Activated naive CD4-positive, alpha-beta T cell treated with anti-CD3 and anti-CD28 coated beads, Interleukin-2, amount 50 U/mL, for 24 hours (primary cell): ENCODE measurements at regions not wholly inside any gene's neighbourhood (a gene's known extent, or its start where the extent isn't known, plus 50 kb on each side); places are given as distances from the start of the nearest gene placed in this dataset.
"Not testable (repeated sequence)": the region's sequence is repeated elsewhere in the genome, so short reads cannot be mapped to it uniquely, and the experiment has no call there.

ENCODE experiments used
- H3K27ac Mint-ChIP-seq: one replicate; pipeline ENCODE4 v1.8.0; 2021; ENCODE audit warnings: mild to moderate bottlenecking, mixed read lengths
- H3K27me3 Mint-ChIP-seq: one replicate; pipeline ENCODE4 v1.8.0; 2021; ENCODE audit warnings: mixed read lengths
- H3K36me3 Mint-ChIP-seq: one replicate; pipeline ENCODE4 v1.8.0; 2021; ENCODE audit warnings: mixed read lengths
- H3K4me1 Mint-ChIP-seq: one replicate; pipeline ENCODE4 v1.8.0; 2021; ENCODE audit warnings: mixed read lengths
- H3K4me3 Mint-ChIP-seq: one replicate; pipeline ENCODE4 v1.8.0; 2021; ENCODE audit warnings: mild to moderate bottlenecking, mixed read lengths
- H3K9me3 Mint-ChIP-seq: one replicate; pipeline ENCODE4 v1.8.0; 2021; ENCODE audit warnings: mixed read lengths

DNA sequence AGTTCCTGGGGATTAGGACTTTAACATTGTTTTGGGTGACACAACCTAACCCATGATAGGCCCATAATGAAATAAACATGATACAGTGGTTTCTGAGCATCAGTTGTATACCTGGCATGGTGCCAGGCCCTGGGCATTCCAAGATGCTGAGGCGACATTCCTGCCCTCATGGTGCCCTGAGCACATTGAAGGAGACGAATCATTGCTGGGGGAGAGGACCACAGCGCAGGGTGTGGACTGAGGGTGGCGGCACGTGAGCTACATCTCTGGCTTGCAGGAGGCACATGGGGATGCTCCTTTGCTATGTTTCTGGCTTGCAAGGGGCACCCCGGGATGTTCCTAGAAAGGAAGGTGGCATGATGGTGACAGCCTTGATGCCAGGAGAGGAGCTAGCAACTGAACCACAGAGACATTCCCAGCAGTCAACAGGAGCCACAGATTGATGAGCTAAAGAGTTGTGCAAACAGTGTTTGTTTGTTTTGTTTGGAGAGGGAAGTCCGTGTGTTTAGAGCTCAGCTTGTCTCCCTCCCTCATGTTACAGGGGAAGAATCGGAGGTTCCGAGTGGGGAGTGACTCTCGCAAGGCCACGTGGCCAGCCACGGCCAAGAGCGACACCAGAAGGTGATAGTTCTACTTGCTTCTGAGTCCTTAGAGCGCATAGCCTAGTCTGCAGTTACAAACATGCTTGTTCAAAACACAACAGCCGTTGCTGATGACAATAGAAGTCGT lies 106.4 kb downstream of the MIAT start:
- peaks cover 20% of the 10 kb centered on the region for H3K36me3 Mint-ChIP-seq
- no peaks in the 10 kb centered on the region for H3K4me1 Mint-ChIP-seq
- no peaks in the 10 kb centered on the region for H3K27me3 Mint-ChIP-seq
- H3K9me3 Mint-ChIP-seq: no peaks in the 10 kb centered on the region
- H3K4me3 Mint-ChIP-seq: no peak overlapping the region
- H3K27ac Mint-ChIP-seq: no peak overlapping the region

DNA sequence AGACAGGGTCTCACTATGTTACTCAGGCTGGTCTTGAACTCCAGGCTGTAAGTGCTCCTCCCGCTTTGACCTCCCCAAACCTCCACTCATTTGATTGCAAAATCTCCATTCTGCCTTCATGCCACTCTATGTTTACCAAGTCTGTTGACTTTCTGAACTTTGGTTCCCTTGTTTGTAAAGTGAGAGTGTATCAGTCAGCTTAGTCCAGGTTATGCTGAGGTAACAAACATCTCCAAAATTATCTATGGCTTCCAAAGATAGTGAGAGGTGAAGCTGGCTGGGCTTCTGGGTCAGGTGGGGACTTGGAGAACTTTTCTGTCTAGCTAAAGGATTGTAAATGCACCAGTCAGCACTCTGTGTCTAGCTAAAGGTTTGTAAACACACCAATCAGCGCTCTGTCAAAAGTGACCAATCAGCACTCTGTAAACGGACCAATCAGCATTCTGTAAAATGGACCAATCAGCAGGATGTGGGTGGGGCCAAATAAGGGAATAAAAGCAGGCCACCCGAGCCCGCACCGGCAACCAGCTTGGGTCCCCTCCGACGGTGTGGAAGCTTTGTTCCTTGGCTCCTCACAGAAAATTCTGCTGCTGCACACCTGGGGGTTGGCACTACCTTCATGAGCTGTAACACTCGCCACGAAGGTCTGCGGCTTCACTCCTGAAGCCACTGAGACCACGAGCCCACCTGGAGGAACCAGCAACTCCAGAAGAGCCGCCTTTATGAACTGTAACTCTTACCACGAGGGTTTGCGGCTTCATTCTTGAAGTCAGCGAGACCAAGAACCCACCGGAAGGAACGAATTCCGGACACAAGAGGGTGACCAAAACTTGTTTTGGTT lies 109.3 kb downstream of the MIAT start:
- Mint-ChIP-seq H3K27ac (no peak overlapping the region), H3K4me3 (no peak overlapping the region)

DNA sequence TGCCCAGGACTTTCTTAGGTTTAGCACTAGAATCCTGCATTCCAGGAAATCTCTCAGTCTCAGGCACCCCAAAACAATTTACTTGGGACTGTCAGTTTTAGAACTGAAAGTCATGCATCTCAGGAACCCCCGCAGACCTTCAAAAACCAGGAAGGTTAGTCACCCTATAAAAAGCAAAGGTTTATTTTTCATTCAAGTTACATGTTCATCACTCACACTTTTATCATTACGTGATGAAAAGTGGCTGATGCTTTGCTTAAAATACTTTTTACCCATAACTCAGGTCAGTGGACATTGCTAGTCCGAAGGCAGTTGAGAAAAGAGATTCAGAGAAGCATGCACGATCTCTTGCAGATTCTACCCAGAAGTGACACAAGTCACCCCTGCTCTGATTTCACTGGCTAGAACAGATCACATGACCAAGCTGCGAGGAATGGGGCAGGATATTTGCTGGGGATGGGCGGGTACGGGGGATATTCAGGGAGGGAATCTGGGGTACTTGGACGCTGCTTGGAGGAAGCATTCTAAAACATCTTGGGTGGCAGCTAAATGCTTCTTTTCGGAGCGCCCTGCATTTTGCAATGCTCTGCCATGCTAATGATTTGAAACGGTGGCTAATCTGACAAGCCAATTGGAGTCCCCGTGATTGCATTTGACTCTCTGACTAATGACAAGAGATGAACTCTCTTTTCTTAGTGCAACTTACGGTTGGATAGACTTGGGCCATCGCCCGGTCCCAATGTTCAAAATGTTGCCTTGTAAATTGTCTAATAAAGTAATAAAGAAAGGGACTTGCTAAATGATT lies 110.2 kb downstream of the MIAT start:
- no peaks in the 10 kb centered on the region for H3K9me3 Mint-ChIP-seq
- H3K27me3 Mint-ChIP-seq: no peaks in the 10 kb centered on the region
- no peak overlapping the region for H3K27ac Mint-ChIP-seq
- peaks cover 5% of the 10 kb centered on the region for H3K4me1 Mint-ChIP-seq
- peaks cover 21% of the 10 kb centered on the region for H3K36me3 Mint-ChIP-seq
- H3K4me3 Mint-ChIP-seq: no peak overlapping the region

More for the DNA sequence above, 109.3 kb downstream of the MIAT start:
- Mint-ChIP-seq H3K27me3 (no peaks in the 10 kb centered on the region), H3K36me3 (peaks cover 22% of the 10 kb centered on the region), H3K4me1 (peaks cover 5% of the 10 kb centered on the region), H3K9me3 (no peaks in the 10 kb centered on the region)

DNA sequence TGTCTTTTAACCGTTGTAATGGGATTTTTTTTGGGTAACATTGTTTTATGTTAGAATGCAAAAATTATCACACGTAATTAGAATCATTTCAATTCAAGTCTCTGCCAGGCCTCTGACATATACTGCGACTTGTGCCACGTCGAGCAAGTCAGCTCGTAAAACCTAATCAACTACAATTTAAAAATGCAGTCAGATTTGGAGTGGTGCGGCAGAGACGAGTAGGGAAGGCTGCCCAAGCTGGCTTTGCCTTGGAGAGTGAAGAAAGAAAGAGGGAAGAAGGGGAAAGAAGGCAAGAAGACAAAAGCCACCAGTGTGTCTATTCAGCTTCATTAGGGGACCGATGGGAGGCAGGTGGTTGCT lies 110.7 kb downstream of the MIAT start:
- Mint-ChIP-seq H3K9me3 (no peaks in the 10 kb centered on the region), H3K4me1 (peaks cover 5% of the 10 kb centered on the region), H3K36me3 (peaks cover 18% of the 10 kb centered on the region), H3K27ac (peak overlapping the region; percentile 15), H3K27me3 (no peaks in the 10 kb centered on the region), H3K4me3 (no peak overlapping the region)

DNA sequence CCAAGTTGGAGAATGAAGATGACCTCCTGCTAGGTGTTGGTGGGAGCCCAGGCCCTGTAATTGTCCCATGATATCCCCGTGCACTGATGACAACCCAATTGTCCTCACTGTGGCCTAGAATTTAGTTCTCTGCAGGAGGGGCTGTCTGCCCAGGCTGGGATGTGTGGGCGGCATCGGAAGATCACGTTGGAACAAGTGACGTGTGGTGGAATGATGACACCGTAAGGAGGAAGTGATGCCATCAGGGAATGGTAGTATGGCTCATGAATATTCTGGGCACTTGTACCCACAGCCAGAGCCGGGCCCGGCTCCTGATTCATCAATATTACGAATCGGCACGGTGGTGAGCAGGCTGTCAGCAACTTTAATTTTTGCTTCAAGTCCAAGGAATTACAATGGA lies 111.6 kb downstream of the MIAT start:
- H3K4me1 Mint-ChIP-seq: peaks cover 5% of the 10 kb centered on the region
- H3K27ac Mint-ChIP-seq: no peak overlapping the region
- H3K36me3 Mint-ChIP-seq: peaks cover 19% of the 10 kb centered on the region
- no peaks in the 10 kb centered on the region for H3K27me3 Mint-ChIP-seq
- no peaks in the 10 kb centered on the region for H3K9me3 Mint-ChIP-seq
- no peak overlapping the region for H3K4me3 Mint-ChIP-seq

DNA sequence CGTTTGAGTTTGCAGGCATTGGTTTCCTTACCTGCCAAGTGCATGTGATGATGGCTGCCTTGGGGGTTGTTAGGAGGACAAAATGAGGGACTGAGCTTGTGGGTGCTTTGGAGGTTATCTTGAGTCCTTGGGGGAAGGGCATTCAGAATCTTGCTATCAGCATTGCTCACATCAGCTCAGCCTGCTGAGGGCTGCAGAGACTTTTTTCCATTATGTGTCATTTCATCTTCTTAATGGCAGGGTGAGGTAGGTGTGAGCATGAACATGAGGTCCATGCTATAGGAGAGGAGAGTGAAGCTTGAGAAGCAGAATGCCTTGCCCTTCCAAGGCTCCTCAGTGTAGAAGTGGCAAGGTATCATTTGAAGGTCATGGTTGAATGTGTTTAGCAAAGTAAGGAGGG lies 112.3 kb downstream of the MIAT start:
- Mint-ChIP-seq H3K9me3 (no peaks in the 10 kb centered on the region), H3K4me3 (no peak overlapping the region), H3K4me1 (peaks cover 5% of the 10 kb centered on the region), H3K27me3 (no peaks in the 10 kb centered on the region), H3K36me3 (peaks cover 24% of the 10 kb centered on the region), H3K27ac (peak overlapping the region; percentile 20)

DNA sequence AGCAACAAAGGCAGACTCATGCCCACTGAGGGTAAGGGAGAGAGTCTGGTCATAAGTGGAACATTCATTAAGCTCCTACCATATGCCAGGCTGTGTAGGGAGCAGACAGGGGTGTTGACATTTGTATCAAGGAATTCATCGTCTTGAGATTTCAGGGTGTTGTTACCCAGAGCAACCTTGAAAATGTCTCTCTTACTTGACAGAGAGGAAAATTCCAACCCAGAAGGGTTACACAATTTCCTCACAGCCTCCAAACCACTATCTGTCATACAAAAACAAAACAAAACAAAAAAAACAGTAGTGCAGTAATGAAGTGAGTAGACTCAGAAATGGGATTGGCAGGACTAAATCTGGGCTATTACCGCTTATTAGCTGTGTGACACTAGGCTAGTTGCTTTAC lies 113.2 kb downstream of the MIAT start:
- no peak overlapping the region for H3K27ac Mint-ChIP-seq
- H3K27me3 Mint-ChIP-seq: no peaks in the 10 kb centered on the region
- H3K36me3 Mint-ChIP-seq: peaks cover 24% of the 10 kb centered on the region
- H3K4me3 Mint-ChIP-seq: no peak overlapping the region
- H3K4me1 Mint-ChIP-seq: peaks cover 5% of the 10 kb centered on the region
- no peaks in the 10 kb centered on the region for H3K9me3 Mint-ChIP-seq

DNA sequence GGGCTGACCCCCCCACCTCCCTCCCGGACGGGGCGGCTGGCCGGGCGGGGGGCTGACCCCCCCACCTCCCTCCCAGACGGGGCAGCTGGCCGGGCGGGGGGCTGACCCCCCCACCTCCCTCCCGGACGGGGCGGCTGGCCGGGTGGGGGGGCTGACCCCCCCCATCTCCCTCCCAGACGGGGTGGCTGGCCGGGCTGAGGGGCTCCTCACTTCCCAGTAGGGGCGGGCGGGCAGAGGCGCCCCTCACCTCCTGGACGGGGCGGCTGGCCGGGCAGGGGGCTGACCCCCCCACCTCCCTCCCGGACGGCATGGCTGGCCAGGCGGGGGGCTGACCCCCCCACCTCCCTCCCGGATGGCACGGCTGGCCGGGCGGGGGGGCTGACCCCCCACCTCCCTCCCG lies 115.7 kb downstream of the MIAT start:
- peaks cover 34% of the 10 kb centered on the region for H3K36me3 Mint-ChIP-seq
- H3K4me1 Mint-ChIP-seq, H3K27me3 Mint-ChIP-seq, H3K4me3 Mint-ChIP-seq, H3K27ac Mint-ChIP-seq, H3K9me3 Mint-ChIP-seq: not testable (repeated sequence)

DNA sequence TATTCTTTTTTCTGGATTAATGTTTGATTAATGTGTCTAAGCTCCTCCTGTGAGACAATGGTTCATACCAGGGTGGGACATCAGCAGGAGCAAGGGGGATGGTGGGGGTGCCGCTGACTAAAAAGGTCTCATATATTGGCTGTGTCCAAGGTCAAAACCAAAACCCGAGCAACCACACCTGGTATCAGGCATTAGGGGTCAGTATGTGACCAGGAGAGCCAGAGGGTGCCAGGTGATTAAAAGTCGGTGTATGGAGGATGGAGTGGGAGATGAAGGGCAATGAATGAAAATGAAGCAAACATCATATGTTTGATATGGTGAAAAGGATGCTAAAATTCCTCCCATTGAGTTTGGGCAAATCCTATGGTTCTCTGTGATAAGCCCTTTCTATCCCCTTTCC lies 118.0 kb downstream of the MIAT start:
- Mint-ChIP-seq H3K9me3 (no peaks in the 10 kb centered on the region), H3K4me1 (no peaks in the 10 kb centered on the region), H3K27me3 (no peaks in the 10 kb centered on the region), H3K27ac (no peak overlapping the region), H3K4me3 (no peak overlapping the region), H3K36me3 (peaks cover 44% of the 10 kb centered on the region)

DNA sequence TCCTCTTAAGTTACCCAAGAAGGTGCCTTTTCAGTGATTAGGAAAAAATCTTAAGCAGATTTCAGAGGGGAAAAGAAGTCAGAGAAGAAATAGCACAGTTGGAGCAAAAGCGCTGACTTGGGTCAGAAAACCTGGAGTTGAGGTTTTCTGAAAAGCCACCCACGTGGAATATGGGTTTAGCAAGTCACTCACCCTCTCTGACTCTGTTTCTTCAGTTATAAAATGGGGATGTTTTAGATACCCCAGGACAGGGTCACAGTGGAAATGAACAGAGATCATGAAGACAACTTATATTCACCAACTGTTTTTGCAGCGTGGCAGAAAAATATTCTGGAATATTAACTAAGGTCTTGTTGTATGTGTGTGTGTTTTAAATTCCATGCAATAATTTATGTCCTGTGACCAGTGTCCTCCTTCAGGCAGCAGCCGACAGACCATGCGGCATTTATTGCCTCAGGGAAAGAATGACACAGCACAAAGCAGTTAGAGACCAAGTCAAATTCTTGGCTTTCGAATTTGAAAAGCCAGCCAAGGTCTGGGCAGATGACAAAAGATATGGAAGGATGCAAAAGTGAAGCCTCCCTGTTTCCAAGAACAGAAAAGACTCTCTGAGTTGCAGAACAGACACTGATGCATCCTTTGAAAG lies 119.9 kb downstream of the MIAT start:
- Mint-ChIP-seq H3K27ac (no peak overlapping the region), H3K9me3 (no peaks in the 10 kb centered on the region), H3K27me3 (no peaks in the 10 kb centered on the region), H3K4me1 (no peaks in the 10 kb centered on the region), H3K36me3 (peaks cover 51% of the 10 kb centered on the region), H3K4me3 (no peak overlapping the region)

DNA sequence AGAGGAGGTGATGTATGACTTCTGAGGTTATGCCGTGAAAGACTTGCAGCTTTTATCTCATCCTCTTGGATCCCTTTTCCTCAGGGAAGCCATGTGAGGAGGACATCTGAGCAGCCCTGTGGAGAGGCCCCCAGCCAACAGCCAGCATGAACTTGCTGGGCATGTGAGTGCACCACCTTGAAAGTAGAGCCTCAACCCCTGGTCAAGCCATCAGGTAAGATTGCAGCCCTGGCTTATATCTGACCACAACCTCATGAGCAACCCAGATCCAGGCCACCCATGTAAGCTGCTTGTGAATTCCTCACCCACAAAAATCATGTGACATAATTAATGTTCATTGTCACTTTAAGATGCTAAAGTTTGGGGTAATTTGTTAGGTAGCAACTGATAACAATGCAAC lies 121.0 kb downstream of the MIAT start:
- Mint-ChIP-seq H3K27ac (no peak overlapping the region), H3K27me3 (no peaks in the 10 kb centered on the region), H3K9me3 (no peaks in the 10 kb centered on the region), H3K4me3 (no peak overlapping the region), H3K4me1 (no peaks in the 10 kb centered on the region), H3K36me3 (peaks cover 52% of the 10 kb centered on the region)

DNA sequence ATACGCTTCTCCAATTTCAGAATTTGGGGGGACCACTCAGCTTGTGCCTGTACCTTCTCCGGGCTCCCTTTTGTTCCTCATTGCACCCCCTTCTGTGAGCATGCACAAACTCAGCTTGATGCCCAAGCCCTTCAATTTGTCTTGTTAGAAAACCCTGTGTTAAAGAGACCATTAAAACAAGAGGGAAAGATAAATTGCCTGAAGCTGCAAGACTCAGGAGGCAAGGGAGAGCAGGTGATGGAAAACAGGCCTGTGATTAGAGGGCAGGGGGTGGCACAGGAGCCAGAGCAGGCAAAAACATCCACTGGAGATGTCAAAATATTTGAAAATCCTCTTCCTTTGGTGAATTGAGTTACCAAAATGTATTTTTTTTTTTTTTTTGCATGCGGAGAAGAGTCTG lies 121.7 kb downstream of the MIAT start:
- H3K9me3 Mint-ChIP-seq: no peaks in the 10 kb centered on the region
- H3K4me3 Mint-ChIP-seq: no peak overlapping the region
- H3K4me1 Mint-ChIP-seq: no peaks in the 10 kb centered on the region
- peaks cover 50% of the 10 kb centered on the region for H3K36me3 Mint-ChIP-seq
- H3K27ac Mint-ChIP-seq: no peak overlapping the region
- no peaks in the 10 kb centered on the region for H3K27me3 Mint-ChIP-seq

DNA sequence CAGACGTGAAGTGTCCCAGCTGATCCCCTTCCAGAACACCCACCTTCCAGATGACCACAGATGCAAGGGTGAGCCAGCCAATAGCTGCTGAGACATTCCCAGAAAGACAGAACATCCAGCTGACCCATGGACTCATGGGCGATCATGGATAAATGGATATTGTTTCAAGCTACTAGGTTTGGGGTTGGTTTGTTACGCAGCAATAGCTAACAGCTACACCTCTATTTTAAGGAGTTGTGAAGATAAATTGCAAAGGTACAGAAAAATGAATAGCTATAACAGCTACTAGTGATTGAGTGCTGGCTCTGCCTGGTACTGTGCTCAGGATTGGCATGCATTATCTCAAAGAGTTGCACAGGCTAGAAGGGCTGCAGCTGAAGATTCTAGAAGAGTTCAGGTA lies 122.5 kb downstream of the MIAT start:
- Mint-ChIP-seq H3K4me1 (no peaks in the 10 kb centered on the region), H3K27me3 (no peaks in the 10 kb centered on the region), H3K27ac (no peak overlapping the region), H3K4me3 (no peak overlapping the region), H3K9me3 (no peaks in the 10 kb centered on the region), H3K36me3 (peaks cover 48% of the 10 kb centered on the region)

DNA sequence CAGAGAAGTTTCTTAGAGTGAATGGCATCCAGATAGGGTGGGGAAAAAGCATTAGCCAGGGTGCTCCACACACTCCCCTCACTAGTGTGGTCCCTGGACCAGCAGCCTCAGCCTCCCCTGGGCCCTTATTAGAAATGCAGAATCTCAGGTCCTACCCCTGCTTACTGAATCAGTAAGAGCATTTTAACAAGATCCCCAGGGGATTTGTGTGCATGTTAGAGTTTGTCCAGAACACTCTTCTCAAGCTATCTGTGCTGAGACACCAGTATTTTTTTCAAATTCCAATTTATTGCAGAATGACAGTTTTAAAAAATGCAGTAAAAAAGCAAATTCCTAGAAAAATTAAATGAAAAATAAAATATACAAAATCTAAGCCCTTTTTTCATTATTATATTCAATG lies 123.1 kb downstream of the MIAT start:
- Mint-ChIP-seq H3K4me1 (no peaks in the 10 kb centered on the region), H3K36me3 (peaks cover 46% of the 10 kb centered on the region), H3K27me3 (no peaks in the 10 kb centered on the region), H3K4me3 (no peak overlapping the region), H3K27ac (no peak overlapping the region), H3K9me3 (no peaks in the 10 kb centered on the region)

DNA sequence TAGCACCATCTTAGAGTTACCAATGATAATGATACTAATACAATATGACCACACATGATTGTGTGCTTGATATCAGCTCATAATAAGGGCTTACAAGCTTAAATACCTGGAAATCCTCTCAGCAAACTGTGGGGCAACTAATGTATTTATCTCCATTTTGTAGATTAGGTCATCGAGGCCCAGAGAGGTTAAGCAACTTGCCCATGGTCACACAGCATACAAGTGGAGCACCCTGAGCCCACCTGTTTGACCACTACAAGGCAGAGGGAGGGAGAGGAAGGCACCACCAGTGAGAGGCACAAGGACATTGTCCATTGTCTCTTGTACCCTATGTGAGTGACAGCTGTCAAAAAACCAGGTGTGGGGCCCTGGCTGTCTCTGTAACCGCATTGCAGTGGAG lies 123.7 kb downstream of the MIAT start:
- H3K9me3 Mint-ChIP-seq: no peaks in the 10 kb centered on the region
- H3K4me3 Mint-ChIP-seq: no peak overlapping the region
- no peaks in the 10 kb centered on the region for H3K4me1 Mint-ChIP-seq
- no peaks in the 10 kb centered on the region for H3K27me3 Mint-ChIP-seq
- peaks cover 42% of the 10 kb centered on the region for H3K36me3 Mint-ChIP-seq
- no peak overlapping the region for H3K27ac Mint-ChIP-seq
